ENCODE measurements at regions not wholly inside any gene's neighbourhood (a gene's known extent, or its start where the extent isn't known, plus 50 kb on each side); places are given as distances from the start of the nearest gene placed in this dataset.

- Histone ChIP-seq H3K79me1 (ENCODE audit: low read depth, low read length) (no peaks in the 10 kb centered on the region), H3K4ac (replicated peaks; ENCODE audit: insufficient read length, low read depth, low read length) (no peak overlapping the region), H4K91ac (replicated peaks; ENCODE audit: insufficient read length, low read length) (no peak overlapping the region), H3K36me3 (ENCODE audit: control insufficient read depth in 2 of 4, insufficient read depth in 4 of 4, low read length in 3 of 4) (peaks cover 0 to 4% (median 1%) of the 10 kb centered on the region in 4 experiments; a peak in 1 of 8 replicates), H3K4me2 (ENCODE audit: insufficient read depth in 1 of 2, low read depth in 2 of 2, low read length in 2 of 2) (no peak overlapping the region), H2BK15ac (ENCODE audit: low read length) (no peak overlapping the region), H3K27me3 (replicated peaks in 1 of 4; ENCODE audit: control insufficient read depth in 3 of 4, extremely low read depth in 1 of 4, insufficient read depth in 3 of 4, low read length in 3 of 4) (no peaks in the 10 kb centered on the region), H3K56ac (replicated peaks; ENCODE audit: insufficient read length, low read depth, low read length) (no peak overlapping the region), H2AFZ (ENCODE audit: low read length) (no peak overlapping the region), H3K23ac (ENCODE audit: insufficient read length) (no peak overlapping the region), H3K9ac (replicated peaks in 1 of 4; ENCODE audit: extremely low read depth in 1 of 4, low read depth in 3 of 4, low read length in 3 of 4) (no peak overlapping the region), H4K8ac (ENCODE audit: extremely low read depth, insufficient read depth, low read length) (no peak overlapping the region), H3K14ac (ENCODE audit: insufficient read length) (no peak overlapping the region), H3K9me3 (ENCODE audit: insufficient read depth in 2 of 2, low read depth in 1 of 2, low read length in 1 of 2) (peaks cover 0 to 6% of the 10 kb centered on the region in 2 experiments; a peak in 1 of 4 replicates), H2AK5ac (ENCODE audit: low read depth, low read length) (no peak overlapping the region), H4K5ac (ENCODE audit: insufficient read length, low read depth, low read length) (no peak overlapping the region), H2BK120ac (replicated peaks; ENCODE audit: low read depth, low read length) (no peak overlapping the region), H3K79me2 (ENCODE audit: control insufficient read depth in 1 of 2, insufficient read depth in 2 of 2, low read length in 2 of 2) (no peaks in the 10 kb centered on the region), H2BK20ac (ENCODE audit: low read length) (no peak overlapping the region), H2BK5ac (ENCODE audit: low read depth, low read length) (no peak overlapping the region), H4K20me1 (replicated peaks in 1 of 2; ENCODE audit: control insufficient read depth in 1 of 2, insufficient read depth in 2 of 2, low read length in 2 of 2) (peaks cover 0 to 3% of the 10 kb centered on the region in 2 experiments), H2BK12ac (ENCODE audit: low read depth, low read length) (no peak overlapping the region), H3K27ac (ENCODE audit: low read depth, low read length) (no peak overlapping the region), H3K23me2 (ENCODE audit: low read depth, low read length) (peaks cover 2% of the 10 kb centered on the region; the same call in 1 of the 2 replicates), H3K4me1 (replicated peaks in 1 of 4; ENCODE audit: control insufficient read depth in 3 of 4, insufficient read depth in 4 of 4, low read length in 3 of 4) (peaks cover 0 to 10% (median 5%) of the 10 kb centered on the region in 4 experiments; a peak in 4 of 7 replicates), H3K18ac (ENCODE audit: extremely low read depth, low read length) (no peak overlapping the region), H3K4me3 (ENCODE audit: extremely low read depth in 1 of 4, insufficient read depth in 2 of 4, low read depth in 3 of 4, low read length in 4 of 4) (no peak overlapping the region)
- ChIA-PET POLR2A (ENCODE audit: partially characterized antibody) (interaction anchor here (0.9 kb wide), 1 partner anchor 17 kb away, joined by 3 read pairs; no protein-coding TSS in a partner anchor), CTCF (ENCODE audit: partially characterized antibody) (interaction anchor here (1.2 to 18.1 kb wide), 2 partner anchors 21 to 37 kb away, joined by 3 to 255 read pairs; no protein-coding TSS in a partner anchor)
- TF ChIP-seq BACH1 (IDR thresholded peaks at IDR 0.05; ENCODE audit: low read length), result no peak
- TF ChIP-seq POLR2A (IDR thresholded peaks at IDR 0.05; ENCODE audit: control extremely low read depth in 1 of 2, low read depth in 2 of 2, low read length in 2 of 2), result no peak
- TF ChIP-seq HDAC6 (IDR thresholded peaks at IDR 0.05; ENCODE audit: low read depth, low read length), result no peak
- no peak for TF ChIP-seq JUND (IDR thresholded peaks at IDR 0.05; ENCODE audit: low read length)
- no peak for TF ChIP-seq SAP30 (IDR thresholded peaks at IDR 0.05; ENCODE audit: insufficient read depth, insufficient replicate concordance, low read length)
- no peak for TF ChIP-seq TAF1 (IDR thresholded peaks at IDR 0.05; ENCODE audit: low read depth, low read length)
- DNase-seq (ENCODE audit: low read depth in 1 of 2, low spot score in 2 of 2) (no peak), FAIRE-seq (no peak)
Measured at GRCh38 chr15:66928101-66928500, 137.3 kb upstream of the SMAD3 start.
